Activated B cell treated with CpG ODN at 0.5 μM for 24 hours (primary cell): ENCODE measurements at regions not wholly inside any gene's neighbourhood (a gene's known extent, or its start where the extent isn't known, plus 50 kb on each side); places are given as distances from the start of the nearest gene placed in this dataset.

ENCODE experiments used
- ATAC-seq: fragments of 200-7000 bp; cut with Tn5 transposase; one replicate; pipeline ENCODE4 v1.10.0; 2021; ENCODE audit warnings: low read depth, mild to moderate bottlenecking, moderate library complexity
- CTCF ChIA-PET: fragments of 350-600 bp; sonication (Branson Sonifier 250); formaldehyde crosslinking; loops from one replicate; lab custom pipeline; 2021; ENCODE audit warnings: antibody characterized with exemption; lab: Charles Lee
- POLR2A ChIA-PET: fragments of 350-600 bp; sonication (Branson Sonifier 250); formaldehyde crosslinking; loops from one replicate; lab custom pipeline; 2021; ENCODE audit warnings: antibody characterized with exemption; lab: Charles Lee
- DNase-seq: peaks from one replicate; pipeline ENCODE4 v3.0.0; 2022
- H3K27ac Mint-ChIP-seq: one replicate; pipeline ENCODE4 v1.8.0; 2020; ENCODE audit warnings: mixed read lengths
- H3K27me3 Mint-ChIP-seq: one replicate; pipeline ENCODE4 v1.8.0; 2021; ENCODE audit warnings: mixed read lengths
- H3K36me3 Mint-ChIP-seq: one replicate; pipeline ENCODE4 v1.8.0; 2021; ENCODE audit warnings: low read depth, mixed read lengths
- H3K4me1 Mint-ChIP-seq: one replicate; pipeline ENCODE4 v1.8.0; 2021; ENCODE audit warnings: mixed read lengths
- H3K4me3 Mint-ChIP-seq: one replicate; pipeline ENCODE4 v1.8.0; 2020; ENCODE audit warnings: mild to moderate bottlenecking, mixed read lengths
- H3K9me3 Mint-ChIP-seq: one replicate; pipeline ENCODE4 v1.8.0; 2020; ENCODE audit warnings: mixed read lengths
- intact Hi-C: fragments of 100-400 bp; cut with micrococcal nuclease; formaldehyde crosslinking; loops from one replicate; pipeline ENCODE4 v1.15.1; 2024
- TF ChIP-seq, protein P1 (sequence below): fragments of 200-600 bp; IDR thresholded peaks from one replicate; pipeline ENCODE4 v1.8.0; 2022; ENCODE audit warnings: antibody characterized with exemption, mild to moderate bottlenecking

DNA sequence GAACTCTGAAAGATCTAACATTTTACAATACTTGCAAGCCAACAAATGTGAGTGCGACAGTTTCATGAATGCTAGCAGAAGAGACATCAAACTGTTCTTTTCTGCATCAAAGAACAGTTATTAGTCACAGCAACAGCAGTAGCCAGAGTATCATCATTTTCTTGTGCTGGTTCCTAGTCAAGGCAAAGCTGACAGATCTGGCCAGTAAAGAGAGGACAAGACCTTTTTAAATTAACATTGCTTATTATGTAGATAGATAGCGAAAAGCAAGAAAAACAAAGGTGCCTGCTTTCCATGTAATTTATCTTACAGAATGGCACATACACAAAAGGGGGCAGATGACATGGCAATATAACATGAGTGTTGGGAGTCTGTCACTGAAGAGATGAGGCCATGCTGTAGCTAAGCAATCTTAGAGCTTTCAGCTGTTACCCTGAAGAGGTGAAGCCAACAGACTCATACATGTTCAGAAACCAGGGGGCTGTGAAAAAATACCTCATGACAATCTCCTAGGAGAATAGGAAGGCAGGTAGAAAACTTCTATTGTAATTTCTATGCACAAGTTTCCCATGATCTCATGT is 626.6 kb upstream of the TYRP1 start:
- H3K4me3 Mint-ChIP-seq, result no peak overlapping the region
- H3K9me3 Mint-ChIP-seq, result peaks cover 5% of the 10 kb centered on the region
- TF ChIP-seq, protein P1, sequence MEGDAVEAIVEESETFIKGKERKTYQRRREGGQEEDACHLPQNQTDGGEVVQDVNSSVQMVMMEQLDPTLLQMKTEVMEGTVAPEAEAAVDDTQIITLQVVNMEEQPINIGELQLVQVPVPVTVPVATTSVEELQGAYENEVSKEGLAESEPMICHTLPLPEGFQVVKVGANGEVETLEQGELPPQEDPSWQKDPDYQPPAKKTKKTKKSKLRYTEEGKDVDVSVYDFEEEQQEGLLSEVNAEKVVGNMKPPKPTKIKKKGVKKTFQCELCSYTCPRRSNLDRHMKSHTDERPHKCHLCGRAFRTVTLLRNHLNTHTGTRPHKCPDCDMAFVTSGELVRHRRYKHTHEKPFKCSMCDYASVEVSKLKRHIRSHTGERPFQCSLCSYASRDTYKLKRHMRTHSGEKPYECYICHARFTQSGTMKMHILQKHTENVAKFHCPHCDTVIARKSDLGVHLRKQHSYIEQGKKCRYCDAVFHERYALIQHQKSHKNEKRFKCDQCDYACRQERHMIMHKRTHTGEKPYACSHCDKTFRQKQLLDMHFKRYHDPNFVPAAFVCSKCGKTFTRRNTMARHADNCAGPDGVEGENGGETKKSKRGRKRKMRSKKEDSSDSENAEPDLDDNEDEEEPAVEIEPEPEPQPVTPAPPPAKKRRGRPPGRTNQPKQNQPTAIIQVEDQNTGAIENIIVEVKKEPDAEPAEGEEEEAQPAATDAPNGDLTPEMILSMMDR, result no peak
- H3K4me1 Mint-ChIP-seq, result no peaks in the 10 kb centered on the region
- H3K36me3 Mint-ChIP-seq, result no peaks in the 10 kb centered on the region
- CTCF ChIA-PET, result no interaction called here
- POLR2A ChIA-PET, result no interaction called here
- intact Hi-C loops, result no loop called here
- H3K27me3 Mint-ChIP-seq, result no peaks in the 10 kb centered on the region
- ATAC-seq (no peak), DNase-seq (no peak)
- H3K27ac Mint-ChIP-seq, result no peak overlapping the region

DNA sequence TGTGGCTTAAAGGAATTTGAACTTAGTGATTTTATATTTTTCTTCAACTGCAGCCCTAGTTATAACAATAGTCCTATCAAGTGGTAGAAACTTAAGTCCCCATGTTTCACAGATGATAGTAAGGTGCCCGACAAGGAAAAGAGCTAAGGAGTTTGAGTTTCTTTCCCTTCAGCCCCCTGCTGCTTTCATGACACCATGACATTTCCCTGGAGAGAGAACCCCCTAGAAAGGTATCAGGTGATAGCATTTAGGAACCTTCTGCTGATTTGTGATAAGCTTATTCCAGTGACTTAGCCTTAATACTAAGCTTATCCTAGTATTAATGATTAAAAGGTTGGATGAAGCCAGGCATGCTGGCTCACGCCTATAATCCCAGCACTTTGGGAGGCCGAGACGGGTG is 623.8 kb upstream of the TYRP1 start:
- H3K27me3 Mint-ChIP-seq, result no peaks in the 10 kb centered on the region
- TF ChIP-seq, protein P1, result no peak
- intact Hi-C loops, result no loop called here
- no peak for ATAC-seq
- no peak overlapping the region for H3K4me3 Mint-ChIP-seq
- H3K9me3 Mint-ChIP-seq, result peaks cover 5% of the 10 kb centered on the region
- ChIA-PET CTCF (no interaction called here), POLR2A (no interaction called here)
- DNase-seq, result no peak
- H3K36me3 Mint-ChIP-seq, result no peaks in the 10 kb centered on the region
- H3K27ac Mint-ChIP-seq, result no peak overlapping the region
- no peaks in the 10 kb centered on the region for H3K4me1 Mint-ChIP-seq

DNA sequence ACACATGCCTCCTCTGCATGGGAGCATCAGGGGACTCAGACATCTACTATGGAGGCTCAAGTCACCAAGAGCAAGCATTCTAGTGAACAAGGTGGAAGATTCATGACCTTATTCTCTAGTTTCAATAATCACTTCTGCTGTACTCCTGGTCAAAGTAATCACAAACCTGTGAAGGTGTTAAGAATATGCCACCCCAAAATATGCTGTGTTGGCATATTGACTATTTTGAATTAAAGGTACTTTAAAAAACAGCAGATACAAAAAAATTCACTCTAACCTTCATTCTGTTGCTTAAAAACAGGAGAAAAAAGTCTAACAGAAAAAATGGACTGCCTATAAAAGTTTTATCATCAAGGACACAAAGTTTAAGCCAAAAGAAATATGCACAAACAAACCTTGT is 607.8 kb upstream of the TYRP1 start:
- intact Hi-C loops, result no loop called here
- Mint-ChIP-seq H3K36me3 (no peaks in the 10 kb centered on the region), H3K27me3 (no peaks in the 10 kb centered on the region), H3K27ac (no peak overlapping the region), H3K9me3 (peaks cover 12% of the 10 kb centered on the region), H3K4me3 (no peak overlapping the region), H3K4me1 (no peaks in the 10 kb centered on the region)
- no peak for DNase-seq
- ATAC-seq, result no peak
- ChIA-PET CTCF (no interaction called here), POLR2A (no interaction called here)
- TF ChIP-seq, protein P1, result no peak

DNA sequence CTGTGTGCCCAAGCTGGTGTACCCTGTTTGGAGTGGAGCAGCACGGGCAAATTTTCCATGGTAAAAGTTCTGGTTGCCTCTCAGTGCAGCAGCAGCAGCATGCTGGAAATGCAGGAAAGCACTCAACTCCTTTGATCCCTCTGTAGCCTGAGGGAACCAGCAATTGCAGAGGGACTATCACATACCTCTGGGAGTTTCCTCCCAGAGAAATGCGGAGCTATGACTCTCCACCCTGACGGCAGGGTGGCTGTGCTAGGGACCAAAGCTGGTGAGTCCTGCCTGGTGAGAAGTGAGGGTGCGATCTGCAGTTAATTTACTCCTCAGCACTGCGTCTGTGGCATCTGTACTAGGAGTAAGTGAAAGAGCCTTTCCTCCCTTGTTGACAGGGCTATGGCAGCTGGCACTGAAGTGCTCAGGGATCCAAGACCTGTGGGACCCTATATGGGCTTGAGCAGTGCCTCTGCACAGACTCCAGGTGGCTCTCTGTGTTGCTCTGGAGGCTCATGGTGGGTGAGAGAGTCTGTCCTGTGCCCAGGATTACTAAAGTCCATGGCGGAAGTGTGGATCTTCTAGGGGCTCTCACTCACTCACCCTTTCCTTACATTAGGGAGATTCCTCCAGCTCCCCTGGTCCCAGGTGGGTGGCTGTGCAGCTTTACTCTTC is 601.2 kb upstream of the TYRP1 start:
- CTCF ChIA-PET, result no interaction called here
- Mint-ChIP-seq H3K4me1 (no peaks in the 10 kb centered on the region), H3K27me3 (no peaks in the 10 kb centered on the region), H3K9me3 (peaks cover 4% of the 10 kb centered on the region), H3K27ac (no peak overlapping the region), H3K36me3 (no peaks in the 10 kb centered on the region), H3K4me3 (no peak overlapping the region)
- DNase-seq, result no peak
- POLR2A ChIA-PET, result no interaction called here
- TF ChIP-seq, protein P1, result no peak
- ATAC-seq, result no peak
- intact Hi-C loops, result no loop called here

DNA sequence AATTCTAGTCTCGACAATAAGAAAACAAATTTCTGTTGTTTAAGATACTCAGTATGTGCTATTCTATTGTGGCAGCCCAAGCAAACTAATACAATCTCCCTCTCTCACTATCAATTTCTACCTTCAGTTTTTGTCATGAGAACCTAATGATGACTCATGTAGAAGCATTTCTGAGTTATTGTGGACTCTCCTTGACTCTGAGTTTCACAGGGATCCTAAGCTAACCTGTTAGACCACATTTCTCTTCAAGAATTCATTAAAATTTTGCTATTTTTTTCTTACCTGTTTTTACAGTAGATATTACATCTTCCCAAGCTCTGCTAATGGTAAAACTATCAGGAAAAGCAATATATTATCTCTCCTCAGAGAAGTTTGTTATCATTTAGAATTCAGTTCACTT is 599.1 kb upstream of the TYRP1 start:
- POLR2A ChIA-PET, result no interaction called here
- DNase-seq (no peak), ATAC-seq (no peak)
- intact Hi-C loops, result no loop called here
- Mint-ChIP-seq H3K27ac (no peak overlapping the region), H3K27me3 (no peaks in the 10 kb centered on the region), H3K4me3 (no peak overlapping the region), H3K4me1 (no peaks in the 10 kb centered on the region), H3K9me3 (no peaks in the 10 kb centered on the region), H3K36me3 (no peaks in the 10 kb centered on the region)
- TF ChIP-seq, protein P1, result no peak
- CTCF ChIA-PET, result no interaction called here
